ENCODE measurements at regions not wholly inside any gene's neighbourhood (a gene's known extent, or its start where the extent isn't known, plus 50 kb on each side); places are given as distances from the start of the nearest gene placed in this dataset.
"Not testable (repeated sequence)": the region's sequence is repeated elsewhere in the genome, so short reads cannot be mapped to it uniquely, and the experiment has no call there.

- FAIRE-seq; DNase-seq (ENCODE audit: low spot score): not testable (repeated sequence)
These were observed 51.3 kb downstream of the NACA2 start for GRCh38 chr17:61539728-61540127.

DNA sequence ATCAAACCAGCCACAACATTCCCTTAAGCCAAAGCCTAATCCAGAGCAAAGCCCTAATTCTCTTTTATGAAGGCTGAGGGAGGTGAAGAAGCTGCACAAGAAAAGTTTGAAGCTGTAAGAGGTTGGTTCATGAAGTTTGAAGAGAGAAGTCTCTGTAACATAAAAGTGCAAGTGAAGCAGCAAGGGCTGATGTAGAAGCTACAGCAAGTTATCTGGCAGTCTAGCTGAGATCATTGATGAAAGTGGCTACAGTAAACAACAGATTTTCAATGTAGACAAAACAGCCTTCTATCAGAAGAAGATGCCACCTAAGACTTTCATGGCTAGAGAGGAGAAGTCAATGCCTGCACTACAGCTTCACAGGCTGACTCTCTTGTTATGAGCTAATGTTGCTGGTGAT is 52.5 kb downstream of the NACA2 start:
- FAIRE-seq = no peak

GRCh38 chr17:61537264-61537771 is 53.7 kb downstream of the NACA2 start:
- no peak for FAIRE-seq
- no peak for DNase-seq (ENCODE audit: low spot score)

More for the DNA sequence above, 52.5 kb downstream of the NACA2 start:
- no peak for DNase-seq (ENCODE audit: low spot score)

DNA sequence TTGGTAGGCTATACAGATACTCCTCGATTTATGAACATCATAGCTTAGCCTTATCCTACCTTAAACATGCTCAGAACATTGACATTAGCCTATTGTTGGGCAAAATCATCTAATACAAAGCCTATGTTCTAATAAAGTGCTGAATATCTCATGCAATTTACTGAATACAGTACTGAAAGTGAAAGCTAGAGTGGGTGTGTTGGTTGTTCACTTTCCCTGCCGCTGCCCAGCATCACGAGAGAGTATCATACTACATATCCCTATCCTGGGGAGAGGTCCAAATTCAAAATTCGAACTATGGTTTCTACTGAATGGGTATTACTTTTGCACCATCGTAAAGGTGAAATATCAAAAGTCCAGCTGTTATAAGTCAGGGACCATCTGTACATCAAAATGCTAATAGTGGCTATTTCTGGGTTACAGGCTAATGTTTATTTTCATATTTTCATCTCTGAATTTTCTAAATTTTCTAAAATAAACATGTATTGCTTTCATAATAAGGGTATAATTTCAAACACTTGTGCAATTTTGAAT is 54.5 kb downstream of the NACA2 start:
- no peak for DNase-seq (ENCODE audit: low spot score)
- FAIRE-seq = peak; percentile 63

All from urothelium cell line (cell line).